SJSA1 (cell line): ENCODE measurements at regions not wholly inside any gene's neighbourhood (a gene's known extent, or its start where the extent isn't known, plus 50 kb on each side); places are given as distances from the start of the nearest gene placed in this dataset.
A peak's percentile ranks its signal among the peaks of the same experiment; 100 is the strongest.

Experiments used
- DNase-seq, 2 experiments: peaks; one replicate each; pipeline ENCODE4 v3.0.0-alpha.2; 2015 to 2020; ENCODE audit warnings: low spot score in 2 of 2, low read depth in 1 of 2
- H3K27ac ChIP-seq: fragments of 250-450 bp; sonication (Bioruptor Pico); 2 replicates; pipeline ENCODE4 v1.5.1; 2020; ENCODE audit warnings: mild to moderate bottlenecking, moderate library complexity
- H3K27me3 ChIP-seq: fragments of 250-450 bp; sonication (Bioruptor Pico); replicated peaks from 2 replicates; pipeline ENCODE4 v1.5.1; 2020; ENCODE audit warnings: mild to moderate bottlenecking, moderate library complexity
- H3K36me3 ChIP-seq: fragments of 250-450 bp; sonication (Bioruptor Pico); 2 replicates; pipeline ENCODE4 v1.5.1; 2020; ENCODE audit warnings: mild to moderate bottlenecking
- H3K4me1 ChIP-seq: fragments of 250-450 bp; sonication (Bioruptor Pico); replicated peaks from 2 replicates; pipeline ENCODE4 v1.6.1; 2021; ENCODE audit warnings: mild to moderate bottlenecking
- H3K4me3 ChIP-seq: fragments of 250-450 bp; sonication (Bioruptor Pico); 2 replicates; pipeline ENCODE4 v1.5.1; 2020; ENCODE audit warnings: mild to moderate bottlenecking
- H3K9me3 ChIP-seq: fragments of 250-450 bp; sonication (Bioruptor Pico); replicated peaks from 2 replicates; pipeline ENCODE4 v1.5.1; 2020; ENCODE audit warnings: mild to moderate bottlenecking

DNA sequence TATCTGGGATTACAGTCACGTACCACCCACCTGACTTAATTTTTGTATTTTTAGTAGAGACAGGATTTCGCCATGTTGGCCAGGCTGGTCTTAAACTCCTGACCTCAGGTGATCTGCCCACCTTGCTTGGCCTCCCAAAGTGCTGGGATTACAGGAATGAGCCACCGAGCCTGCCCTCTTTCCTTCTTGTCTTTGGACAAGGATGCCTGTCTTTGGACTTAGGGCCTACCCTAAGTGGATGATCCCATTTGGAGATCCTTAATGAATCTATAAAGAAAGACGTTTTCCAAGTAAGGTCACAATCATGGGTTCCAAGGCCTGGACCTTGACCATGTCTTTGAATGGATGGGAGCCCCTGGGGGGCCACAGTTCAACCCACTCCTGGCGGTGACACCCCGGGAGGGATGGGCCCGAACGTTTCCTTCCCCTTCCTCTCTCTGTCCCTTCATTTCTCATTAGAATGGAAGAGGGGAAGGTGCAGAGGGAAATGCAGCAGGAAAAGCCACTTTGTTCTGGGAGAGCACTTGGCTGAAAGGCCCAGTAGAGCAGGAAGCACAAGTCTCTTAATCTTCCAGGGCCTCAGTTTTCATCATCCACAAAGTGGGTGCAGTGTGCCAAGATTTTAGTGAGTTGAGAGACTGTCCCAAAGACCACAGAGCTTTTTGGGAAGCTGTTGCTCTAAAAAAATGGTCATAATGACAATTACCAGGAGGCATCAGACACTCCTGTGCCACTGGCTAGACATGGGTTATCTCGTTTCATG lies 353.3 kb downstream of the SEC14L1 start:
- Histone ChIP-seq H3K27ac (no peak overlapping the region), H3K4me3 (no peak overlapping the region), H3K9me3 (no peaks in the 10 kb centered on the region), H3K36me3 (peaks cover 88% of the 10 kb centered on the region), H3K4me1 (peaks cover 4% of the 10 kb centered on the region), H3K27me3 (no peaks in the 10 kb centered on the region)
- peak in 1 of 2 experiments; percentile 37 for DNase-seq

DNA sequence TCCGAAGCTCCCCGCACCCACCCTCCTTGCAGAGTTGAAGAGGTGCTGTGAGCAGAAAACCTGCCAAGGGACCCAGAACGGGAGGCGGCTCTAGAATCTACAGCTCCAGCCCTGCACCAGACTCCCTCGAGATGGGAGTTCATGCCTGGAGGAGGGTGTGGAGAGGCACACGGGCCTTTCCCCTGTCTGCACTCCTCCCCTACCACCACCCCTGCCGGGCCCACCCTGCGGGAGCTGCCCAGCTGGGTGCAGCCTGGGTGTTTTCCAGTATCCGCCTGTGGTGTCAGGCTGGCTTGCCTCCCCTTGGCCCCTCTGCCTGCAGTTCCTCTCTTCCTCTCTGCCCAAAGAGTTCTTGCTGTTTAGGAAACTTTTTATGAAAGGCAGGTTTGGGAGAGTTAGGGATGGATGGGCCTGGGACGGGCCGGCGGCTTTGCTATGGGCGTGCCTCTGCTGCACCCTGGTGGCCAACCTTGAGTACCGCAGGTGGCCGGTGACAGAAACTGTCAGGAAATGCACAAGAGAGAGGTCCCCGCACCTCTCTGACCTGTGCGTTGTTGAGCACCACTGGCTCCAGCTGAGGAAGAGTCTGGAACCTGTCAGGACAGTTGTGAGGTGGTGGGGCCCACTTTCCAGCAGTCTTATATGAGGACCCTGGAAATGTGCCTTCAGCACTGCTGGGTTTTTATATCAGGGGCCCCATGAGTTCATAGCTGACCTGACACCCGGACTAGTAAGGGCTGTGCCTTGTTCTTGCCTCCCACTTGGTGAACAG lies 354.1 kb downstream of the SEC14L1 start:
- Histone ChIP-seq H3K27ac (no peak overlapping the region), H3K4me1 (peaks cover 4% of the 10 kb centered on the region), H3K36me3 (peaks cover 88% of the 10 kb centered on the region), H3K9me3 (no peaks in the 10 kb centered on the region), H3K27me3 (no peaks in the 10 kb centered on the region), H3K4me3 (no peak overlapping the region)
- DNase-seq = peak; percentile 82 to 86

DNA sequence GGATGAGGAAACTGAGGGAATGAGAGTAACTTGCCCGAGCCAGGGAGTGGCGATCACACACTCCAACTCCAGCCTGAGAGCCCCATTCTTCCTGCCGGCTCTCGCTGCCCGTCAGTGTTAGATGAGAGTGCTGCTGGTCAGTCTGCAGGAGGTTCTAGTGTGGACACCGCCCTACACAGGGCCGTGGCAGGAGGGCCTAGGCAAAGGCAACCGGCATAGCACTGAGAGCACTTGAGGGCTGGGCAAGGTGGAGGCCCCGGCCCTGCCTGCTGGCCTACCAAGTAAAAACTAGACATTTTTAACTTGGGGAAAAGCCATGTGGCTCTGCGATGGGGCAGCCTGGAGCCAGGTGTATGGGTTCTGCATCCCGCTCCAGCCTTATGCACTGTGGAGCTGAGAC lies 354.8 kb downstream of the SEC14L1 start:
- Histone ChIP-seq H3K27me3 (no peaks in the 10 kb centered on the region), H3K4me3 (no peak overlapping the region), H3K27ac (no peak overlapping the region), H3K36me3 (peaks cover 83% of the 10 kb centered on the region), H3K9me3 (no peaks in the 10 kb centered on the region), H3K4me1 (peaks cover 4% of the 10 kb centered on the region)
- peak in 1 of 2 experiments; percentile 44 for DNase-seq

DNA sequence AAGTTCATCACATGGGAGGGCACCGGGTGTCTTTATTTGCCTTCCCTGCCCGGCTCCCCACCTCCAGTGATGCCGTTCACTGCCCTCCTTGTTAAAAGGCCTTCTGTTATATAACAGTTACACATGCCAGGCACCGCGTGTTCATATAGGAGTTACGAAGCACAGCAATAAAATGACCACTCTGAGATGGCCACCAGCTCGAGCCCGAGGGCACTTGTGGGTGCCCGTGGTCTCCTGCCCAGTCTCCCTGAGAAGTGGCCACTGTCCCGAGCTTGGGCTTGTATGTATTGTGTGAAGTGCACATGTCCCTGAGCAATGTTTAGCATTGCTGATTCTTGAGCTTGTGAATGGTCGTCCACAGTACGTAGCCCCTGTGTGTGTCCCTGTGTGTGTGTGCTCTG lies 355.6 kb downstream of the SEC14L1 start:
- no peaks in the 10 kb centered on the region for H3K27me3 ChIP-seq
- no peak overlapping the region for H3K4me3 ChIP-seq
- H3K27ac ChIP-seq = no peak overlapping the region
- peaks cover 4% of the 10 kb centered on the region for H3K4me1 ChIP-seq
- H3K36me3 ChIP-seq = peaks cover 79% of the 10 kb centered on the region
- no peaks in the 10 kb centered on the region for H3K9me3 ChIP-seq
- peak in 1 of 2 experiments; percentile 40 for DNase-seq

DNA sequence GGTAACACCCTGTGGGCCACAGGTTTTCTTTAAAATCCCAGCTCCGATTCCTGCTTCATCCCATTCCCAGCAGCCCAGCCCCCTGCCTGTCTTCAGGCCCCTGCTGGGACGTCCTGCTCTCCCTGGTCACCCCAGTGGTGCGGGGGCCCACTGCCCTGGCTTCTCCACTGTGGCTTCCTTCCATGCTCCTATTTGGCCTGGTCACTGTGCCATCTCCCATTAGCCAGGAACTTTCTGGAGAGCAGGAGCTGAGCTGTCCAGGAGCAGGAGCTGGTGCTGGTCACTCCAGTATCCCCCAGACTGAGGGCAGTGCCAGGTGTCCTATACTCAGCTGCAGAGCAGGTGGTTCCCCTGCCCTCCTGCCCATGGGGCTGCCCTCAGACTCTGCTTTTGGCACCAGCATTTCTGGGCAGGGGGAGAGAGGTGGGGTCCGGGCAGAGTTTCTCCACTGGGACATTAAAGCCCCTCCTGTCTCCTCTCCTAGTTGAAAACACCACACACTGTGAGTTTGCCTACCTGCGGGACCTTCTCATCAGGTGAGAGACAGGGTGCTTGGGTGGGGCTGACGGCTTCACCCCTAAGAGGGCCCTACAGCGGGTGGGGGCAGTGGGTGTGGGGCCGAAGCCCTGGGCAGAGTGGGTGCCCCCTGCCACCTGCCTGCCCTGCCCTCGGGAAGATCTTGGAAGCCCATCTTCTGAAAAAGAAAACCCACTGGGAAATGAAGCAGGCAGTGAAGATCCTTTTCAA lies 356.2 kb downstream of the SEC14L1 start:
- Histone ChIP-seq H3K4me3 (no peak overlapping the region), H3K36me3 (peaks cover 75% of the 10 kb centered on the region), H3K27ac (no peak overlapping the region), H3K4me1 (peaks cover 4% of the 10 kb centered on the region), H3K9me3 (no peaks in the 10 kb centered on the region), H3K27me3 (no peaks in the 10 kb centered on the region)
- peak in 1 of 2 experiments; percentile 38 for DNase-seq

DNA sequence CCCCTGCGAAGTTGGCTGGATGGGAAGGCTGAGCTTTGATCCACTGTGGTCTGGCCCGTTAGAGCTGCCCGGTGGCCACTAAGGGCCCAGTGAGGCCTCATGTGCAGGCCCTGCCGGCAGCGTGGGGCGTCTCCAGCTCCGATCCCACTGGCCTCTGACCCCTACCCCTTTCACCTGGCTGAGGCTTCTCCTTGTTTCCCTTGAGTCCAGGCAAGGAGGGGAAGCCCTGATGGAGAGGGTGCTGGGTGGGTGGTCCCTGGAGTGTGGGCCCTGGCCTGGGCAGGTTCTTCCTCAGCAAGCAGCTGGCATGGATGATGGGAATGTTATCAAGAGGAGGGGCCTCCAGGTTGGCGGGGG lies 356.8 kb downstream of the SEC14L1 start:
- DNase-seq = peak in 1 of 2 experiments; percentile 45
- Histone ChIP-seq H3K4me1 (peaks cover 4% of the 10 kb centered on the region), H3K36me3 (peaks cover 70% of the 10 kb centered on the region), H3K4me3 (no peak overlapping the region), H3K27ac (no peak overlapping the region), H3K27me3 (no peaks in the 10 kb centered on the region), H3K9me3 (no peaks in the 10 kb centered on the region)

DNA sequence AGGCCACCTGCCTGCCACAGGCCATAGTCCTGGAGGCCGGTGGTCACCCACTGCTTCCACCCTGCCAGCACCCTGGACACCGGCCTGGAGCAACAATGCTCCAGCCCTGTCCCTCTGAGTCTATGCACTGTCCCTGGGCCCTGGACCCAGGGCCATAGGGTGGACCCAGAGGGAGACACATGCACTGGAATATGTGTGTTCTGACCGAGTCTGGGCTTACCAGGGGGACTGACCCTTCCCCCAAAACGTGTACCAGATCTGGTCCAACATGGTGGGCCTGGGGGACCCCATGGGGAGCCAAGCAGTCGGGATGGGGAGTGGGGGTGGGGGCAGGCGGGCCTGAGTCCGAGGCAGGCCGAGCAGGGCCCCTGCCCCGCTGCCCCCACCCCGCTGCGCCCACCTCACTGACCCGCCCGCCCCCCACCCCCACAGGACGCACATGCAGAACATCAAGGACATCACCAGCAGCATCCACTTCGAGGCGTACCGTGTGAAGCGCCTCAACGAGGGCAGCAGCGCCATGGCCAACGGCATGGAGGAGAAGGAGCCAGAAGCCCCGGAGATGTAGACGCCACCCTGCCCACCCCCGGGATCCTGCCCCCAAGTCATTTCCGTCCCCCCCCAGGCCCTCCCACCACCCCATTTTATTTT lies 357.4 kb downstream of the SEC14L1 start:
- Histone ChIP-seq H3K27ac (no peak overlapping the region), H3K4me3 (no peak overlapping the region), H3K9me3 (no peaks in the 10 kb centered on the region), H3K36me3 (peaks cover 63% of the 10 kb centered on the region), H3K27me3 (no peaks in the 10 kb centered on the region), H3K4me1 (peaks cover 4% of the 10 kb centered on the region)
- peak in 1 of 2 experiments; percentile 39 for DNase-seq

DNA sequence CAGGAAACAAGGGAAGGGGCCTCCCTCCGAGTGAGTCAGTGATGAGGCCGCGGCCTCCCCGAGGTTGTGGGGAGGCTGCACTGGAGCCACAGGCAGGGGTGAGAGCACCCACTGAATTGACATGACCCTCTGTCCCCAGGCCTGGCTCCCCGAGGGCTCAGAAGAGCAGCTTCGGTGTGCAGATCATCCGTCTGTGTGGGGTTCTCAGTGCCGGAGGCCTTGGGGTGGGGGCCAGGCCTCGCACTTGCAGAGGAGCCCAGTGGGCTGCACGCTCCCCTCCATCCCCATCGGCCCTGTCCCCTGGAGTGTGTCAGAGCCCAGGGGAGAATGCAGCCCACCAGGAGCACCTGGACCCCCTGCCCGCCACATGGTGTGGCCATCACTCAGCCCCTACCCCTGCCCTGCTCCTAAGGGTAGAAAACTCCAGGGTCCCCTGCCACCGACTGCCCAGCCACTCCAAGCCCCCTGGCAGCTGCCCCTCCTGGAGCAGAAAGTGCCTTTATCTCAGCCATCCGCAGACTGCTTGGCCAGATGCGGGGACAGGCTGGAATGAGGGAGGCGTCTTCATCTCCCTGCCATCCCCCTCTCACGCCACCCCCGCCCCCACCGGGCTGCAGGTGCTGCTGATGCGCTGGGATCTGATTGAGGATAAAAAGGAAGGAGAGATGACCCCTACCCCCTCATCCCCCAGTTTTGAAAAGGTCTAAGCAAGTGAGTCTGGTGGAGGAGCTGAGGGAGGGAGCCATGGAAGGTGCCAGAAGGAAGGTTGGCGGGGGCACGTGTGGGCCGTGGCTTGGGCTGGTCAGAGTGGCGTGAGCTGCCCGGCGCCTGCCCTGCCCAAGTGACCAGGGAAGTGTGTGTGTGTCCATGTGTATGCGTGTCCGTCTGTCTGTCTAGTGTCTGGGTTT lies 358.3 kb downstream of the SEC14L1 start:
- DNase-seq = peak in 1 of 2 experiments; percentile 45
- Histone ChIP-seq H3K4me1 (peaks cover 4% of the 10 kb centered on the region), H3K27me3 (no peaks in the 10 kb centered on the region), H3K27ac (no peak overlapping the region), H3K4me3 (no peak overlapping the region), H3K9me3 (no peaks in the 10 kb centered on the region), H3K36me3 (peaks cover 55% of the 10 kb centered on the region)

DNA sequence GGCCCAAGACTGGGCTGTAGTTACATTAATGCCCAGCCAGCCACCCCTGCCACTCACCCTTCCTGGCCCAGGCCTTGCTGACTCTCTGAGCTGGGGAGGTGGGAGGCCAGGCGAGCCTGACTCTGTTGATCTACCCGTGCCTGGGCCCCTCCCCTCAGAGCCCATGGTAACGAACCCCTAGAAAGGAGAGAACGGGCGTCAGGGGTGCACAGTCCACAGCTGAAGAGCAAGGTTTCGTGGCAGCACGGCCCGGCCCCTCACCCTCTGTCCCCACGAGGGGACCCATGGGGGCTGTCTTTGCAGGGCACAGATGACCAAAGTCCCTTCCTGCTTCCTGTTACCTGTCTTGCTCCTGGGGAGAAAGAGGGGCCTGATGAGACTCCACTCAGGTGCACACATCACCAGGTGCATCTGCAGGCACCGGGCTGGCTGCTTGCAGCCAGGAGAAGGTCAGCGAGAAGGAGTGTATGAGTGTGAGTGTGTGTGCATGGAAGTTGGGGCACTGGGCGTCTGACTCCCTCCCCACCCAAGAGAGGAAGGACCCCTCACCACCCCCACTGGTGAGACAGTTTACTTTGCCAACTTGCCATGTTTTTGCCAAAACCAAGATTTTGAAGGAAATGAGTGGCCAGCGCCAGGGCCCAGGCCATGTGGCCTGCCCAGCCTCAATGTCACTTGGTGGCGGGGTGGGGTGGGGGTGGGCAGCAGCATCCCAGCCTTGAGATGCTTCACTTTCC lies 359.1 kb downstream of the SEC14L1 start:
- Histone ChIP-seq H3K27me3 (no peaks in the 10 kb centered on the region), H3K9me3 (no peaks in the 10 kb centered on the region), H3K4me3 (no peak overlapping the region), H3K36me3 (peaks cover 47% of the 10 kb centered on the region), H3K27ac (no peak overlapping the region), H3K4me1 (peaks cover under 1% of the 10 kb centered on the region)
- DNase-seq = peak in 1 of 2 experiments; percentile 44

DNA sequence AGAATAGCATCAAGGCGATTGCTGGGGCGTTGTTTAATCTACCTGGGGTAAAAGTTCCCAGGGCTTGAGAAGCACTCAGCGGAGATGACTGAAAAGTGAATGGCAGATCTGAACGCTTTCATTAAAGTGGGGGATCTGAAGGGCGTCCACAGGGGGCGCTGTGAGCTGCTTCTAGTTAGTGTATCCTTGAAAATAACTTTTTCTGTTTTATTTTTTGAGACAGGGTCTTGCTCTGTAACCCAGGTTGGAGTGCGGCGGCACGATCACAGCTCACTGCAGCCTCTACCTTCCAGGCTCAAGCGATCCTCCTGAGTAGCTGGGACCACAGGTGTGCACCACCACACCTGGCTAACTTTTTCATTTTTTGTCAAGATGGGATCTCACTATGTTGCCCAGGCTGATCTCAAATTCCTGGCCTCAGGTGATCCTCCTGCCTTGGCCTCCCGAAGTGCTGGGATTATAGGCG lies 360.4 kb downstream of the SEC14L1 start:
- Histone ChIP-seq H3K4me1 (no peaks in the 10 kb centered on the region), H3K36me3 (peaks cover 36% of the 10 kb centered on the region), H3K27me3 (no peaks in the 10 kb centered on the region), H3K27ac (no peak overlapping the region), H3K9me3 (no peaks in the 10 kb centered on the region), H3K4me3 (no peak overlapping the region)
- no peak for DNase-seq

DNA sequence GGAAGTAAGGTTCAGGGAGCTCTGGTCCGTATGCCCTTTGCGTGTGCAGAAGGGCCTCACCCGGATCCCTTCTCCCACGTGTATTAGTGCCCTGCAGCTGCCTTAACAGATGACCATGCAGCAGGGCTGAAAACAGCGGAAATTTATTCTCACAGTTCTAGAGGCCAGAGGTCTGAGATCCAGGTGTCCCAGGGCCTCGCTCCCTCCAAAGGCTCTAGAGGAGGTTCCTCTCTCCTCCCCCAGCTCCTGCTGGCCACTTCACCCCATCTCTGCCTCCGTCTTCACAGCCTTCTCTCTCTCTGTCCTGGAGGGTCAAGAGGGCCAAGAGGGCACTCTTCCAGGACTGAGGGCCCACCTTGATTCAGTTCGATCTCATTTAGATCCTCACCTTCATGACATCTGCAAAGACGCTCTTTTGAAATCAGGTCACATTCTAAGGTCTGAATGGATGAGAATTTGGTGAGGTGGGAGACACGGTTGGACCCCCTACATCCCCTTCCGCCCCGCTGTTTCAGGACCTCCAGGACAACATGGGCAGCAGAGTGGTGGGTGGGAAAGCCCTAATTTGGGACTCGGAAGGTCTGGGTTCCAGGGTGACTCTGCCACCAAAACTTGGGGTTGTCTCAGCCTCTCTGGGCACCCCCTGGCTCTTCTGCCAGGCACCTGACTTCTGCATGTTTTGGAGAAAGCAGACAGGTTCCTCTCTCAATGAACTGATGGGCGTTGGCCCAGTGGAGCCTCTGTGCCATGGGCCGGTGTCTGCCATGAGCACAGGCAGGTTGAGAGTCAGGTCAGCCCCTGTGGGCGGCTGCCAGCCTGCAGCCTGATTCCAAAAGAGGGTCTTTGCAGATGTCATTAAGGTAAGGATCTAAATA lies 361.2 kb downstream of the SEC14L1 start:
- Histone ChIP-seq H3K36me3 (peaks cover 28% of the 10 kb centered on the region), H3K4me3 (no peak overlapping the region), H3K9me3 (no peaks in the 10 kb centered on the region), H3K4me1 (no peaks in the 10 kb centered on the region), H3K27me3 (no peaks in the 10 kb centered on the region), H3K27ac (no peak overlapping the region)
- no peak for DNase-seq
